IPS-15b (cell line): ENCODE measurements at regions not wholly inside any gene's neighbourhood (a gene's known extent, or its start where the extent isn't known, plus 50 kb on each side); places are given as distances from the start of the nearest gene placed in this dataset.

Experiments
- H3K27me3 ChIP-seq: one replicate; pipeline ENCODE4 v1.6.1; 2013; ENCODE audit warnings: low read length; ENCODE audit not compliant: control insufficient read depth, insufficient read depth
- H3K36me3 ChIP-seq: one replicate; pipeline ENCODE4 v1.6.1; 2013; ENCODE audit warnings: low read length; ENCODE audit not compliant: control insufficient read depth, insufficient read depth
- H3K4me1 ChIP-seq: one replicate; pipeline ENCODE4 v1.6.1; 2013; ENCODE audit warnings: mild to moderate bottlenecking, low read length; ENCODE audit not compliant: control insufficient read depth, insufficient read depth
- H3K4me3 ChIP-seq: one replicate; pipeline ENCODE4 v1.5.1; 2013; ENCODE audit warnings: low read depth, low read length
- H3K9ac ChIP-seq: one replicate; pipeline ENCODE4 v1.6.1; 2013; ENCODE audit warnings: low read depth, mild to moderate bottlenecking, low read length
- H3K9me3 ChIP-seq: one replicate; pipeline ENCODE4 v1.6.1; 2013; ENCODE audit warnings: mild to moderate bottlenecking, low read length; ENCODE audit not compliant: control insufficient read depth, insufficient read depth

DNA sequence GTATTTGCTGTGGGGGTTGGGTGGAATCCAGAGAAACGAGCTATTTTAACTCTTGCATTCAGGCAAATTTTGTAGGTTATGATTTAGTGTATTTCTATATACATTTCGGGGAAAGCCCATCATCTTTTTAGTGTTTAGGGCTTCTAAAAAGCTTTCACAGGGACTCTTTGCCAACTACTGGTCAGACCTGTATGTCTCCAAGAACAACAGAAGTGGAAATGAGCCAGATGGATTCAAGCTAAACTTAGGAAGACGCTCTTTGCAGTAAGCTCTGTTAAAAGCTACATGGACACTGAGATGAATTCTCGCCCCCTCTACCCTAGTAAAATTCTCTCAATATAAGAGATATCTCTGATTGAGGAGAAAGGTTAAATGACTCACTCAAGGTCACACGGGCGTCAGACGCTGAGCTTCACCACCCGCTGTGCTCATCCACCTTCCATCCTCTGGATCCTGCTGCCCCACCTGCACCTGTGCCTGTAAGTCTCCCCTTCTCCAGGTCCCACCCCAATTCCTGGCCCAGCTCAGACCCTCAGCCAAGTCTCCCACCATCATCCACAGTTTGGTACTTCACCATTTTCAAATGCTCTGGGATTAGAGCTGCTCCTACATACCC is 85.6 kb downstream of the MARCHF4 start:
- Histone ChIP-seq H3K4me3 (no peak overlapping the region), H3K9ac (no peak overlapping the region), H3K4me1 (peaks cover 31% of the 10 kb centered on the region)

DNA sequence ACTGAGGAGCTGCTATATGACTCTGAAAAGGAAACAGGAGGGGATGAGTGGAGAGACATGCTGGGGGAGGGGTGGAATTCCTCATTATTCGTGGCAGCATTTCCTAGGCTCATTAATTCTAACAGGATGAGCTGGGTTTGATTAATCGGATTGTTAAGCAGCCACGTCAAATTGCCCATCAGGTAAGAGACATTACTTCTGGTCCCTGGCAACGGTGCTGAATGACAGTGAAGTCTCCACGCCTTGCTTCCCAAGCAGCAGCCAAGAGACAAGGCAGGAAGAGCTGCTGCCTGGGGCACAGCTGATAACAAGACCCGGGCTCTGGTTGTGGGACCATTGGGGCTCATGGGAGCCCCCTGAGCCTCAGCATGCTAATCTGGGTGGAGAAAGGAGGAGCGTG is 86.6 kb downstream of the MARCHF4 start:
- H3K4me1 ChIP-seq = peaks cover 35% of the 10 kb centered on the region
- H3K4me3 ChIP-seq = no peak overlapping the region
- H3K36me3 ChIP-seq = no peaks in the 10 kb centered on the region
- H3K9ac ChIP-seq = no peak overlapping the region
- no peaks in the 10 kb centered on the region for H3K27me3 ChIP-seq
- no peaks in the 10 kb centered on the region for H3K9me3 ChIP-seq

More for the DNA sequence above, 85.6 kb downstream of the MARCHF4 start:
- Histone ChIP-seq H3K36me3 (no peaks in the 10 kb centered on the region), H3K9me3 (no peaks in the 10 kb centered on the region), H3K27me3 (no peaks in the 10 kb centered on the region)

DNA sequence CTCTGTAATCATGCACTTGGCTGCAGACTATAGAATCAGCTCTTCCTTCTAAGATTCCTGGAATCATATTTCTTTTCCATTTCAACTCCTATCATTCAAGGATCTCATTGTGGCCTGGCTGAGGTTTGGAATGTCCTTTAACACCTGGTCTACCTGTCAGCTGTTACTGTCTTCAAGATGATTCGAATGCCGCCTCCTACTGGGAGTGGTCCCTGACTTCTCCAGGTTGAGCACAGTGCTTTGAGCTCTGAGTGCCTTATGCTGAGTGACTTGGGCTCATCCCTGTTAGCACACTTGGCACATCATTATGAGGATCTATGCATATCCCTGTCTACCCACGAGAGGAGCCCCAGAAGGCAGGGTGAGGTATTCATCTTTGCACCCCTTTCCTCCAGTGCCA is 87.6 kb downstream of the MARCHF4 start:
- no peaks in the 10 kb centered on the region for H3K27me3 ChIP-seq
- H3K36me3 ChIP-seq = no peaks in the 10 kb centered on the region
- no peak overlapping the region for H3K9ac ChIP-seq
- H3K9me3 ChIP-seq = no peaks in the 10 kb centered on the region
- no peak overlapping the region for H3K4me3 ChIP-seq
- H3K4me1 ChIP-seq = peaks cover 35% of the 10 kb centered on the region

DNA sequence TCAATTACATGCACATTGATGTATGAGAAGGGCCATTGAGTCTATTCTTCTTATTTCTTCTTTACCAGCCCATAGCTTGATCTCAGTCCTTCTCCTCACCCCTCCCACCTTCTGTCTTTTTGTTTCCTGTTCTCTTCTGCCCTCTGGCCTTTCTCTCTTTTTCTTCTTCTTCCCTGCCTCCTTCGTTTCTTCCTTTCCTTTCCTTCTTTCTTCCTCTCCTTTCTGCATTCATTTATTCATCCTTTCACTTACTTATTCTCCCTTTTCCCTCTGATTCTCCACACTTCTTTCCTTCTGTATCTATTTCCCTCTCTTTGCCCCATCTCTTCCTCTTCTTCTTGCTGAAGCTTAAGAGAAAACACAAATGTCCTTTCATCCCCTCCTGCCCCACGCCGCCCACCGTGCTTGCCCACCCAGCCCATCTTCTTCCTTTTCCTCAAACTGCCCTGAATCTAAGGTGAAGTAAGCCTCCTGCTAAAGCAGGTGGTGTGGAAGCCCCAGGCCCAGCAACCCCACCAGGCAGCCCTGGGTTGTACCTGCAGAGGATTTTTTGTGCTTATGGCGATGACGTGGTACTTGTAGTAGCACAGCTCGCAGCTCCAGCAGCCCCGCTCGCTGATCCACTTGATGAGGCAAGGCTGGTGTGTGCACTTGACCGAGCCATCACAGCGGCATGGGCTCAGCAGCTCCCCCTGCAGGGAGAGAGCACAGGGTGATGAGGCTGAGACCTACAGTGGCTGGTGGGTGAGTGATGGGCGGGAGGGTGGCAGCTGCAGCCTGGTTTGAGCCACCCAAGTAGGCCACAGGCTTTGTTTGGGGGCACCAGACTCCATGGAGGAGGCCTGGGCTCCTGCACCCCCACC is 89.0 kb downstream of the MARCHF4 start:
- no peaks in the 10 kb centered on the region for H3K36me3 ChIP-seq
- no peak overlapping the region for H3K4me3 ChIP-seq
- no peaks in the 10 kb centered on the region for H3K27me3 ChIP-seq
- no peak overlapping the region for H3K9ac ChIP-seq
- H3K4me1 ChIP-seq = peaks cover 31% of the 10 kb centered on the region
- H3K9me3 ChIP-seq = no peaks in the 10 kb centered on the region

DNA sequence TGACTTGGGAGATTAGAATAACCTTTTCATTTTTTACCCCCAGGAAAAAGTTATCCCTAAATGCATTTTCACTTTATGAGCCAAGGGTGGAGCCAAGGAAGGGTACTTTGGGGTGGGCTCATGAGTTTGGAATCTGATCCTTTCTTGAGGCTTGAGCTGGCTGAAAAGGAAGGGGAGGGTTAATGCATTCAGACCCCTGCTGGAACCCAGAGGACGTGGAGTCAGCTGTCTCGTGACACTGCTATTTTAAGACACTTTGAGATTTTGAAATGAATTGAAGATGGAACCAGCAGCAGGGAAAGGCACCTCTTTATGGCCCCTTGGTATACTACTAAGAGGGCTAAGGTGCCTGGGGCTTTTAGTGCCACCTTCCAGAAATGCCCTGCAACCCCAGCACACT is 90.4 kb downstream of the MARCHF4 start:
- H3K4me1 ChIP-seq = peaks cover 26% of the 10 kb centered on the region

DNA sequence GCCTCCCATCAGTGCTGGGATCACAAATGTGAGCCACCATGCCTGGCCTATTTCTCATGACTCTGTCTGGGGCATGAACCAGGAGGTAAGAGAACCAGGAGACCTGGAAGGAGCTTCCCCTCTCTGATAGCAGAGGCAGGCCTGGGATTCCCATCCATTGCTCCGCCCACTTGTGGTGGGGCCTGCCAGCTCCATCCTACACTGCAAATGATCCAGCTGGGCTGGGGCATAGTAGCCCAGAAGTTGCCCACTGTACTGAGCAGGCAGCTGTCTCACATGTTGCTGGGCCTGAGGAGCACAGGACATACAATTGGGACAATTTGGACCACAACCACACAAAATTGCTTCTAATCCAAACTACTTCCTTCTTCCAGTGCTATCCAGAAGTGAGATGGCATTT is 91.0 kb downstream of the MARCHF4 start:
- Histone ChIP-seq H3K27me3 (no peaks in the 10 kb centered on the region), H3K9ac (no peak overlapping the region), H3K9me3 (no peaks in the 10 kb centered on the region), H3K4me3 (no peak overlapping the region), H3K36me3 (no peaks in the 10 kb centered on the region), H3K4me1 (peaks cover 22% of the 10 kb centered on the region)

More for the DNA sequence above, 90.4 kb downstream of the MARCHF4 start:
- H3K9me3 ChIP-seq = no peaks in the 10 kb centered on the region
- no peak overlapping the region for H3K9ac ChIP-seq
- H3K36me3 ChIP-seq = no peaks in the 10 kb centered on the region
- H3K27me3 ChIP-seq = no peaks in the 10 kb centered on the region
- H3K4me3 ChIP-seq = no peak overlapping the region

DNA sequence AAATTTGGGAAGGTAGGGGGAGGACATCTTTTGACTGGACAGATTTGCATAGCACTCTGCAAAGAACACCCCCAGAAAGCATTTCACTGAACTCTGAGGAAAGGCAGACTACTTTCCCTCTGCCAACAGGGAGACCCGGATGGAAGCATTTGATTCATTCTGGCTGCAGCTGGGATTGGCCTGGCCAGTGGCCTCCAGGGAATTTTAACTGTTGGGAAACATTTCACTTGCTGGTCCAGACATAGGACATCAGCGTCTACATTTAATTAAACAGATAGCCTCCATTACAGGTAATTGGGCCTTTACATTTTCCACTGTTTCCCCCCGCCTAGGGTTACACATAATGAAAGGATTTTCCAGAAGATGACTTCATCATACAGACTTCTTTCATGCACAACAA is 92.8 kb downstream of the MARCHF4 start:
- no peak overlapping the region for H3K9ac ChIP-seq
- no peak overlapping the region for H3K4me3 ChIP-seq
- no peaks in the 10 kb centered on the region for H3K9me3 ChIP-seq
- H3K4me1 ChIP-seq = peaks cover 18% of the 10 kb centered on the region
- H3K27me3 ChIP-seq = no peaks in the 10 kb centered on the region
- H3K36me3 ChIP-seq = no peaks in the 10 kb centered on the region

DNA sequence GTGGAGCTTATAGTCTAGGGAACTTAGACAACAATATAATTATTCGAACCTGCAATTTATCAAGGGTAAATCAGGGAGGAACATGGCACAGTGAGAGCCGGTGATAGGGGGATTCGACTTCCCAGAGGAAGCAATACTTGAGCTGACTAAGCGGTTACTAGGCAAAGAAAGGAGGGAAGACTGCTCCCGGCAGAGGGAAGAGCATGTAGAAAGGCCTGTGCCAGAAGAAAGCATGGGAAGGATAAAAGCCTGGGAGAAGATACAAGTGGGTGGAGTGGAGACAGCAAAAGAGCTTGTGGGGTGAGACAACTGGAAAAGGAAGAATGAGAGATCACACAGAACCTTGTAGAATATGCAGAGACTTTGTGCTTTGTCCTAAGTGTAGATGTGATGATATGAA is 93.3 kb downstream of the MARCHF4 start:
- Histone ChIP-seq H3K27me3 (no peaks in the 10 kb centered on the region), H3K4me3 (no peak overlapping the region), H3K9me3 (no peaks in the 10 kb centered on the region), H3K4me1 (peaks cover 17% of the 10 kb centered on the region), H3K9ac (no peak overlapping the region), H3K36me3 (no peaks in the 10 kb centered on the region)

DNA sequence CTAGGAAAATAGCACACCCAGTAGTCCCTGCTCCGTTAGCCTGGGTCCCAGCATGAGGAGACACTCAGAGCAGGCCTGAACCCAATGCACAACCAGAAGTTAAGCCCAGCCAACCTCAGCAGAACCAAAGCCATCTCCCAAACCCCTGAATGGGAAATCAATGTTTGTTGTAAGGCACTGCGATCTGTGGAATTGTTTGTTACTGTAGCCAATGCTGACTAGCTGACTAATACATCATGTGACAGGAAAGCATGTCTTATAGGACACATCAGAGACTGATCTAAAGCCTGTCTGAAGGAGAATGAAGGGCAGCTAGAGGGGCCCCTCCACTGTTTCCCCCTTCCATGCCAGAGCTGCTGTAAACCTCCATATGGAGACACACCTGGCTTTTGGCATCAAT is 96.4 kb downstream of the MARCHF4 start:
- Histone ChIP-seq H3K27me3 (no peaks in the 10 kb centered on the region), H3K9ac (no peak overlapping the region), H3K4me1 (no peaks in the 10 kb centered on the region), H3K9me3 (no peaks in the 10 kb centered on the region), H3K36me3 (no peaks in the 10 kb centered on the region), H3K4me3 (no peak overlapping the region)

DNA sequence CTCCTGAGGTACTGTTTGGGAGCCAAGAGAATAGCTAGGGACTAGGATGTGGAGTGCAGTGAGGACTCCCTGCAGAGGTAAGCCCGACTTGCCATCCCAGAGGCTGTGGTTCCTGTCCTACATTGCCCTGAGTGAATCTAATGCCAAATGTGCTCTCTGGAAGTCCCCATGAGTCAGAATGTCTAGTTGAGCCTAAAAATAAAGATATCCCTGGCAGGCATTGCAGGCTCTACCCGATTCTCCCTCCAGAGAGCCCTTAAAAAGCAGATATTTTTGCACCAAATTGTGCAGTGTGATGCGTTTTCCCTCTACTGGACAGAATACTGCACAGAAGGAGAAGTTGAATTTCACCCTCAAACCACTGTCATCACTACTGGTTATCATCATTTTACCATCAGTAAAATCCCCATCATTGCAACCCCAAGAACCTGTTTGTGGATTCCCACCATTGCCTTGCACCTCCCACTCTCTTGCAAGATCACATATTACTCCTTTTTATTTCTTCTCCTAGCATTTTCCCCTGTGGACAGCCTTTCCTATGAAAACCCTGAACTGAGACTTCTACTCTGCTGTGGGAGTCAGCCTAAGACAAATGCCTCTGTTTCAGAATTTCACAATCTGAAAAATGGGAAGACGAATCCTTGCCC is 98.0 kb downstream of the MARCHF4 start:
- Histone ChIP-seq H3K9me3 (no peaks in the 10 kb centered on the region), H3K36me3 (no peaks in the 10 kb centered on the region), H3K4me3 (no peak overlapping the region), H3K9ac (no peak overlapping the region), H3K4me1 (no peaks in the 10 kb centered on the region), H3K27me3 (no peaks in the 10 kb centered on the region)

DNA sequence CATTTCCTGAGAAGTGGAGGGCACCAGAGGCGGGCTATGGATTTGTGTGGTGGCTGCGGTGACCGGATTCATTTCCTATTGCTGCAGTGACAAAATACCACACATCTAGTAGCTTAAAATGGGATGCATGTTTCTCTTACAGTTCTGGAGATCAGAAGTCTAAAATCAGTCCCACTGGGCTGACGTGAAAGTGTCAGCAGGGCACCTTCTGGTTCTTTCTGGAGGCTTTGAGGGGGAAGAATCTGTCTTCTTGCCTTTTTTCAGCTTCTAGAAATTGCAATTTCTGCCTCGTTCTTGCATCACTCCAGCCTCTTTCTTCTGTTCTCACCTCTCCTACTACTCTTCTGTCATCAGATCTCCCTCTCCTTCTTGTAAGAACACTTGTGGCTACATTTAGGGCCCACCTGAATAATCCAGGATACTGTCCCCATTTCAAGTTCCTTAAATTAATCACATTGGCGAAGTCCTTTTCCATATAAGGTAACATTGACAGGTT is 111.2 kb downstream of the MARCHF4 start:
- Histone ChIP-seq H3K9ac (no peak overlapping the region), H3K4me1 (no peaks in the 10 kb centered on the region), H3K4me3 (no peak overlapping the region), H3K9me3 (no peaks in the 10 kb centered on the region), H3K36me3 (no peaks in the 10 kb centered on the region), H3K27me3 (peaks cover 3% of the 10 kb centered on the region)
